Left lung (tissue), 4 donors: ENCODE measurements at regions not wholly inside any gene's neighbourhood (a gene's known extent, or its start where the extent isn't known, plus 50 kb on each side); places are given as distances from the start of the nearest gene placed in this dataset.

ENCODE experiments used
- ATAC-seq: fragments of 200-7000 bp; cut with Tn5 transposase; one replicate; pipeline ENCODE4 v1.9.1; 2020; ENCODE audit warnings: moderate library complexity
- DNase-seq, 4 donors: peaks; one replicate each; pipeline ENCODE4 v3.0.0-alpha.2; 2013 to 2020
- H3K27ac ChIP-seq, 2 donors: fragments of 200-600 bp; sonication (generic) in 1 of 2; one replicate each; pipeline versions ENCODE4 v1.5.0 to v1.8.0; 2020 to 2021
- H3K27me3 ChIP-seq, 2 donors: fragments of 200-600 bp; sonication (generic) in 1 of 2; one replicate each; pipeline versions ENCODE4 v1.5.0 to v1.8.0; 2020 to 2021
- H3K36me3 ChIP-seq, 2 donors: fragments of 200-600 bp; sonication (generic) in 1 of 2; one replicate each; pipeline versions ENCODE4 v1.5.0 to v1.8.0; 2020 to 2021
- H3K4me1 ChIP-seq, 2 donors: fragments of 200-600 bp; one replicate each; pipeline ENCODE4 v1.8.0; 2021
- H3K4me3 ChIP-seq, 2 donors: fragments of 200-600 bp; sonication (generic) in 1 of 2; one replicate each; pipeline versions ENCODE4 v1.5.0 to v1.8.0; 2020 to 2021; ENCODE audit warnings: mild to moderate bottlenecking in 1 of 2
- H3K9me3 ChIP-seq, 2 donors: fragments of 200-600 bp; sonication (generic) in 1 of 2; one replicate each; pipeline versions ENCODE4 v1.5.0 to v1.8.0; 2020 to 2021
- intact Hi-C, 2 donors: fragments of 100-400 bp; cut with DNase I; formaldehyde crosslinking; loops; one replicate each; pipeline versions ENCODE4 v1.11.2 to v1.14.2; 2022
- TF ChIP-seq, protein P1 (sequence below), 2 donors: fragments of 200-600 bp; sonication (generic) in 1 of 2; IDR thresholded peaks; one replicate each; pipeline versions ENCODE4 v1.5.0 to v1.8.0; 2021; ENCODE audit warnings: antibody characterized with exemption in 2 of 2
- donor health status: DM: no; HTN: yes; CAD: no.
- donor health status: DM: no; HTN: no; CAD: no.

DNA sequence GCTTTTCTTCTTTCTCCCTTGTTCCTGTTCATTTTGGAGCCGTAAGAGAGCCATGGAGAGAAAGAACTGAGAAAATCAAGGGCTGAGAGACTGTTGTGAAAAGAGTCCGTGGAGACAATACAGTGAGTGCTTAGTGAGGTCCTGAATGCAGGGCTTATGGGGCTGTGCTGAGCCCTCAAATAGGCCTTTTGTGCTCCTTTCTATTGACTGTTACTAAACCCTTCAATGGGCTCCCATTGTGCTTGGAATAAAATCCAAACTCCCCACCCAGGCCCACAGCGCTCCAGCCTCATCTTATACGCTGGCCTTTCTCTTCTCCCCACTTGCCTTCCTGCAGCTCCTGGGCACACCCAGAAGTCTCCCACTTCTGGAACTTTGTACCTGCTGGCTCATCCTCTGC lies 243.1 kb upstream of the HABP2 start:
- ATAC-seq (no peak), DNase-seq (no peak)
- no peak overlapping the region for H3K4me3 ChIP-seq
- H3K4me1 ChIP-seq: no peaks in the 10 kb centered on the region
- TF ChIP-seq, protein P1, sequence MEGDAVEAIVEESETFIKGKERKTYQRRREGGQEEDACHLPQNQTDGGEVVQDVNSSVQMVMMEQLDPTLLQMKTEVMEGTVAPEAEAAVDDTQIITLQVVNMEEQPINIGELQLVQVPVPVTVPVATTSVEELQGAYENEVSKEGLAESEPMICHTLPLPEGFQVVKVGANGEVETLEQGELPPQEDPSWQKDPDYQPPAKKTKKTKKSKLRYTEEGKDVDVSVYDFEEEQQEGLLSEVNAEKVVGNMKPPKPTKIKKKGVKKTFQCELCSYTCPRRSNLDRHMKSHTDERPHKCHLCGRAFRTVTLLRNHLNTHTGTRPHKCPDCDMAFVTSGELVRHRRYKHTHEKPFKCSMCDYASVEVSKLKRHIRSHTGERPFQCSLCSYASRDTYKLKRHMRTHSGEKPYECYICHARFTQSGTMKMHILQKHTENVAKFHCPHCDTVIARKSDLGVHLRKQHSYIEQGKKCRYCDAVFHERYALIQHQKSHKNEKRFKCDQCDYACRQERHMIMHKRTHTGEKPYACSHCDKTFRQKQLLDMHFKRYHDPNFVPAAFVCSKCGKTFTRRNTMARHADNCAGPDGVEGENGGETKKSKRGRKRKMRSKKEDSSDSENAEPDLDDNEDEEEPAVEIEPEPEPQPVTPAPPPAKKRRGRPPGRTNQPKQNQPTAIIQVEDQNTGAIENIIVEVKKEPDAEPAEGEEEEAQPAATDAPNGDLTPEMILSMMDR (IDR thresholded peaks at IDR 0.05): no peak
- intact Hi-C loops: no loop called here
- no peak overlapping the region for H3K27ac ChIP-seq
- no peaks in the 10 kb centered on the region for H3K9me3 ChIP-seq
- H3K36me3 ChIP-seq: no peaks in the 10 kb centered on the region
- H3K27me3 ChIP-seq: no peaks in the 10 kb centered on the region

DNA sequence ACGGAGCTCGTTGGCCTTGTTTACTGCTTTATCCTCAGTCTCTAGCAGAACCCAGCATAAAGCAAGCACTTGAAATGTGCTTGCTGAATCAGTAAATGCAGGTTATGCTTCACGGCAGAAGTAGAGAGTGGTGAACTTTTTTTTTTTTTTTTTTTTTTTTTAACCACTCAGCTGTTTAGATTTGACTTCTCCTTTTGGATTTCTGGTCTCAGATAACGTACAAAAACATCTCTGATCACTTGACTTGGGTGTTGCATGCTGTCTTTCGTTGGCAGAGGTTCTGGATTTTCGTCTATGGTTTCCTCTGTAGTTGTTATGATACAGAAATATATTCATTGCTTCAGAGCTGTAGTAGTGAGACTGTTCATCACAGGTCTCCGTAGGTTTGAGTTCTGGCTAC lies 242.5 kb upstream of the HABP2 start:
- H3K9me3 ChIP-seq: no peaks in the 10 kb centered on the region
- TF ChIP-seq, protein P1 (IDR thresholded peaks at IDR 0.05): no peak
- no peaks in the 10 kb centered on the region for H3K4me1 ChIP-seq
- H3K27me3 ChIP-seq: no peaks in the 10 kb centered on the region
- DNase-seq (no peak), ATAC-seq (peak; percentile 31)
- no peak overlapping the region for H3K4me3 ChIP-seq
- intact Hi-C loops: no loop called here
- no peak overlapping the region for H3K27ac ChIP-seq
- H3K36me3 ChIP-seq: no peaks in the 10 kb centered on the region

DNA sequence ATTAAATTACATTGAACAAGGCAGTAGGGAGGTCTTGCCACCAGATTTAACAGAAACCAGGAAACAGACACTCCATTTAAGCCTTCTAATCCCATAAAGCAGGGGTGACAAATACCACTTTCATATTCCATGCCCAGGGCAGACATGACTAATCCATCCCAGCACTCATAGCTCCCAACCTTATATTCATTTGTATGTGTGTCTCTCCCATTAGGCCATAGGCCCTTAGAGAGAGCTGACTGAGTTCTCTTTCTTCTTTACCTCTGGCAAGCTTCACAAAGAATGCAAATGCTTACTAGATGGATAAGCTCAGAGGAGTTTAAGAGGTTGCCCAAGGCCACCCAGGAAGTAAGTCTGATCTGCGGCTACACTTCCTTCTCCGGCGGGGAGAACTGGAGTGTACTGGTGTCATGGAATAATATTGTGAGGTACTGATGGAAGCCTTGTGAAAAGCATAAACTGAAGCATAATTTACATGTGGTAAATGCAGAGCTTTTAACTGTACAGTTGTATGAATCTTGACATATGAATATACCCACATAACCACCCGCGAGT lies 239.7 kb upstream of the HABP2 start:
- DNase-seq (no peak), ATAC-seq (peak; percentile 34)
- Histone ChIP-seq H3K36me3 (no peaks in the 10 kb centered on the region), H3K27me3 (no peaks in the 10 kb centered on the region), H3K9me3 (no peaks in the 10 kb centered on the region), H3K27ac (no peak overlapping the region), H3K4me1 (no peaks in the 10 kb centered on the region), H3K4me3 (no peak overlapping the region)
- intact Hi-C loops: no loop called here
- TF ChIP-seq, protein P1 (IDR thresholded peaks at IDR 0.05): no peak

DNA sequence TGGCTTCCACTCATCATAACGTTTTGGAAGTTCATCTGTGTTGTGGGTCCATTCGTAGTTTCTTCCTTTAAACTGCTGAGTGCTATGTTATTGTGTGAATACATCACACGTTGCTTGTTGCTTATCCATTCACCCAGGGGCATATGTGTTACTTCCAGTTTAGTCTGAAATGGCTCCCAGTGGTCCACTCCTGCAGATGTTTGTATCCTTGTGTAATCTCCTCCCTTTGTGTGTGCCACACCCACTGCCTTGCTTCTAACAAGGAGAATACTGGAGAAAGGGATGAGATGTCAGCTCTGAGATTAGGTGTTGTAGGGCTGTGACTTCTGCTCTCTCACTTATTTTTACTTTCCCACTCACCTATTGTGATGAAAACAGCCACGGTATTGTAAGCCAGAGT lies 239.1 kb upstream of the HABP2 start:
- H3K9me3 ChIP-seq: no peaks in the 10 kb centered on the region
- H3K4me1 ChIP-seq: no peaks in the 10 kb centered on the region
- no peaks in the 10 kb centered on the region for H3K36me3 ChIP-seq
- H3K4me3 ChIP-seq: no peak overlapping the region
- ATAC-seq: no peak
- intact Hi-C loops: no loop called here
- DNase-seq: no peak
- TF ChIP-seq, protein P1 (IDR thresholded peaks at IDR 0.05): no peak
- H3K27ac ChIP-seq: no peak overlapping the region
- H3K27me3 ChIP-seq: no peaks in the 10 kb centered on the region

DNA sequence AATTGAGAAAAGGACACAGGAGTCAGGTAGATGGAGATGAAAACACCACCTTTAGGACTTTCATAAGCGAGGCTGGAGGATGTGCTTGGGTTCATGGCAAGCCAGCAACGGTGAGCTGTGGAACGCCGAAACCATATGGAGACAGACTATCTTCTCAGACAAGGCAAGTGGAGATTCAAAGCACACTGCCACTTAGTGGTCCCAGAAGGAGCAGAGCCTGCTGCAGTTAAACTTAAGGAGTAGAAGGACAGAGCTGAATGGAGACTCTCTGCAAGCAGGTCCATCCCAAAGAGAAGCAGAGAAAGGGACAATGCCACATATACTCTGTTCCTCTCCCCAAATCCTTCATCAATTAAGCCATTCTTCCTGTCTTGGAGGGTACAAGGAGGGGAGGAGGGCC lies 236.3 kb upstream of the HABP2 start:
- H3K4me3 ChIP-seq: no peak overlapping the region
- no peaks in the 10 kb centered on the region for H3K9me3 ChIP-seq
- intact Hi-C loops: no loop called here
- H3K27ac ChIP-seq: no peak overlapping the region
- no peaks in the 10 kb centered on the region for H3K36me3 ChIP-seq
- no peaks in the 10 kb centered on the region for H3K27me3 ChIP-seq
- TF ChIP-seq, protein P1 (IDR thresholded peaks at IDR 0.05): no peak
- DNase-seq: no peak
- peaks cover 0 to 3% of the 10 kb centered on the region in 2 donors for H3K4me1 ChIP-seq
- no peak for ATAC-seq
